ENCODE measurements at regions not wholly inside any gene's neighbourhood (a gene's known extent, or its start where the extent isn't known, plus 50 kb on each side); places are given as distances from the start of the nearest gene placed in this dataset.
"Not testable (repeated sequence)": the region's sequence is repeated elsewhere in the genome, so short reads cannot be mapped to it uniquely, and the experiment has no call there.

DNA sequence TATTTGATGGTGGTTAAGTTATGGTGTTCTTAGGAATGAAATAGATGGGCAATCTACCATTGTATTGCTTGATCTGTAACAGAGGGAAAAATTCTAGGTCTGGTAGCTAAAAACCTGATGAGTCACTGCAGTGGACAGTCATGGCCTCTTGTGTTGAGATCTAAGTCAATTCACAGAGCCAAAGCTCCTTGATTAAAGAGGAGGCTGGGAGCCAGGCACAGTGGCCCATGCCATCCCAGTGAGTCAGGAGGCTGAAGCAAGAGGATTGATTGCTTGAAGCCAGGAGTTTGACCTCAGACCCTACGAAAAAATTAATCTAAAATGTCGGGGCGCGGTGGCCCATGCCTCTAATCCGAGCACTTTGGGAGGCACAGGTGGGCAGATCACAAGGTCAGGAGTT is 67.1 kb upstream of the KPNA3 start:
- DNase-seq = no peak

DNA sequence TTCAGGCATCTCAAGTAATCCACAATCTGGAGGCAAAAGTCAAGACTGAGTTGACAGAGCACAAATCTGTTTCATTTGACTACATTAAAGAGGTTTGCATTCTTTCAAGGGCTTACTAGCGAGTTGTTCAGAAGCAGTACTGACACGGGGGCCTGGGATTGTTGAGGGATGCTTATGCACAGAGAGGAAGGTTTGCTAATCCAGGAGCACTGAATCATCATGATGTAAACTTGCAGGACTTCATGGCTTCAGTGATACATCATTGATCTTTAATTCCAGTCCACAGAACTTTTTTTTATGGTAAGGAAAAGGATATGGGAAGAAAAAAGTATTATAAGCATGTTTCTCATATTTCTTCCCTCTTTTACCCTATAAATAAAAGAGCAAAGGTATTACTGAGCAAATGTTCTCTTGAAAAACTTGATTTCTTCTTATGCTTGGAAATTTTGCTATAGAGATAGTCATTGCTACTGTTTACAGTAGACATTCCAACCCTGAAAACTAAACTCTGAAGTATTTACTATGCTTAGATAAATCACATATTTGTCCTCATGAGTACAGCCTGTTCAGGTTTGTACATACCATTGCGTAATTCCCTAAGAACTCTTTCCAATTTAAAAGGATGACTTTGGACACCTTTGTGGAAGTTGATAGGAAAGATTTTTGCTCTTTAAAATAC is 65.8 kb upstream of the KPNA3 start:
- no peak for DNase-seq

DNA sequence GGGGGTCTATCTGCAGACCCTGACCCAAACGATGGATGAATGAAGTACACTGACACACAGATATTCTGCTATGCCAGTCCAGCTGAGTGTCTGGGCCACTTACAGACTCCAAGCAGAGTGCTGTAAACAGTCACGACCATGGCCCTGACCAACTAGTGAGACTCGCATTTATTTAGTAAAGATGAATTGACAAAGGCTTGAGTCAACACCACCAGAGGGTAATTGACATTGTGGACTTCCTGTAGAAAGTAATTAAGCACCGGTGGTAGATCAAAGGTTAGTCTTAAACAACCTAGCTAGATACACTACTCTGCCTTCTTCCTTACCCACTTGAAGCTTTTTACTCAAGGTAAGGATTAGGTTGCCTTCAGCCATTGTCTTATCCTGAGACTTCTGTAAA is 63.4 kb upstream of the KPNA3 start:
- DNase-seq = no peak

DNA sequence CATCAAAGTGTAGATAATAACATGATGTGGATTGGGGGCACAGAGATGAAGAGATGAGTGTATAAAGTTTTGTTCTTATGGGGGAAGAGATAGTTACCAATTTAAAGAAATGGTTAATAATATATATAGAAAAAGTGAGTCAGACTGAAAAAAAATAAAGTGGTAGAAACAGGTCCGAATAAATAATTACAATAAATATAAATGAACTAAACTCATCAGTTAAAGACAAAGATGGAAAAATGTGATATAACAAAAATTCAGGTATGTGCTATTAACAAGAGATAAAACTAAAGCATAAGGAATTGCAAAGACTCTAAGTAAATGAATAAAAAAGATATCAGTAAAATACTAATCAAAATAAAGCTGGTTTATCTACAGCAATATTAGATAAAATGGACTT is 61.1 kb upstream of the KPNA3 start:
- DNase-seq = no peak

DNA sequence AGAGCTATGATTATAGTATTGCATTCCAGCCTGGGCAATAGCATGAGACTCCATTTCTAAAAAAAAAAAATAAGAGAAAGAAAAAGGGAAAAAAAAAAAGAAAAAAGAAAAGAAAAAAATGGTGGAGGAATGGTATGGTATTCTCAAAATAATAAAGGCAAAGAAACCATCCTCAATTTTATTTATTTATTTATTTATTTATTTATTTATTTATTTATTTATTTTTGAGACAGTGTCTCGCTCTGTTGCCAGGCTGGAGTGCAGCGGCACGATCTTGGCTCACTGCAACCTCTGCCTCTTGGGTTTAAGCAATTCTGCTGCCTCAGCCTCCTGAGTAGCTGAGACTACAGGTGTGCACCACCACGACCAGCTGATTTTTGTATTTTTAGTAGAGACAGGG is 60.0 kb upstream of the KPNA3 start:
- DNase-seq = not testable (repeated sequence)

DNA sequence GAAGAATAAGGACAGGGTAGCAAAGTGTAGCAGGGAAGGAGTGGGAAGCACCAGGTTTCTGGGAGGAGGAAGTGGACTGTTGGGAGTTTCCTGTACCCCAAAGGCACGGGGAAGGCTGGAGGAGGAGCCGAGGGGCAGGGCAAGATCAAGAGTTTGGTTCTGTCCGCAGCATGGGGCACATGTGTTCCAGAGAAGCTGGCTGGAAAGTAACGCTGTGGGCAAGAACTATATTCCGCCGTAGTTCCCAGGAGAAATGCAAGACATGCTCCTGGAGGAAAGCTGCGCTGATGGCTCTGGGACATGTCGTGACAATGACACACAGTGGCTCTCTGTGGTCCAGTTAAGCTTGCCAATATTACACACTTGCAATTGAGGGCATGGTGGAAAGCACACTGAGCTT is 51.7 kb upstream of the KPNA3 start:
- peak in 1 of 4 experiments; percentile 13 for DNase-seq
